Osteoblast (primary cell): ENCODE measurements at regions not wholly inside any gene's neighbourhood (a gene's known extent, or its start where the extent isn't known, plus 50 kb on each side); places are given as distances from the start of the nearest gene placed in this dataset.

Source experiments
- DNase-seq: peaks from one replicate; pipeline ENCODE4 v3.0.0; 2011; ENCODE audit warnings: low spot score, mixed read lengths; ENCODE audit not compliant: insufficient read length; ENCODE audit errors: missing footprints
- H2AFZ ChIP-seq: 2 replicates; pipeline ENCODE4 v1.6.0; 2011; ENCODE audit warnings: mild to moderate bottlenecking, low read length
- H3K27ac ChIP-seq: 2 replicates; pipeline ENCODE4 v1.5.1; 2011; ENCODE audit warnings: mild to moderate bottlenecking, low read depth, low read length, moderate library complexity
- H3K27me3 ChIP-seq: 2 replicates; pipeline ENCODE4 v1.6.0; 2012; ENCODE audit warnings: mild to moderate bottlenecking, control low read depth, inconsistent platforms, low read length, moderate library complexity; ENCODE audit not compliant: insufficient read depth
- H3K36me3 ChIP-seq: 2 replicates; pipeline ENCODE4 v1.5.1; 2011; ENCODE audit warnings: mild to moderate bottlenecking, low read length, control low read depth, moderate library complexity; ENCODE audit not compliant: insufficient read depth
- H3K4me1 ChIP-seq: 2 replicates; pipeline ENCODE4 v1.5.1; 2011; ENCODE audit warnings: mild to moderate bottlenecking, low read length, control low read depth, moderate library complexity; ENCODE audit not compliant: insufficient read depth
- H3K4me2 ChIP-seq: 2 replicates; pipeline ENCODE4 v1.6.0; 2011; ENCODE audit warnings: mild to moderate bottlenecking, low read length; ENCODE audit not compliant: insufficient read depth
- H3K4me3 ChIP-seq: fragments of 200-600 bp; sonication (generic); 3 replicates; pipeline ENCODE4 v1.5.1; 2012; ENCODE audit warnings: mild to moderate bottlenecking, low read length, inconsistent platforms; ENCODE audit not compliant: insufficient read depth
- H3K79me2 ChIP-seq: 2 replicates; pipeline ENCODE4 v1.6.0; 2012; ENCODE audit warnings: mild to moderate bottlenecking, low read length, control low read depth, inconsistent platforms; ENCODE audit not compliant: insufficient read depth
- H3K9me3 ChIP-seq: 2 replicates; pipeline ENCODE4 v1.5.1; 2011; ENCODE audit warnings: low read depth, low read length, control low read depth
- H4K20me1 ChIP-seq: 2 replicates; pipeline ENCODE4 v1.6.0; 2012; ENCODE audit warnings: mild to moderate bottlenecking, low read length, control low read depth; ENCODE audit not compliant: insufficient read depth
- CTCF ChIP-seq: IDR thresholded peaks from 2 replicates; pipeline ENCODE4 v1.5.1; 2011; ENCODE audit warnings: mild to moderate bottlenecking, low read depth, low read length, moderate library complexity; ENCODE audit errors: extremely low read depth

GRCh38 chr12:41681898-41682297, 462.8 kb downstream of the GXYLT1 start:
- DNase-seq: no peak
- H3K36me3 ChIP-seq: no peaks in the 10 kb centered on the region
- H3K27me3 ChIP-seq: no peaks in the 10 kb centered on the region
- no peaks in the 10 kb centered on the region for H3K79me2 ChIP-seq
- no peaks in the 10 kb centered on the region for H3K9me3 ChIP-seq
- no peaks in the 10 kb centered on the region for H3K4me1 ChIP-seq
- no peak overlapping the region for H3K4me2 ChIP-seq
- no peak overlapping the region for H3K27ac ChIP-seq
- H2AFZ ChIP-seq: no peak overlapping the region
- H4K20me1 ChIP-seq: no peaks in the 10 kb centered on the region
- no peak for TF ChIP-seq CTCF
- no peak overlapping the region for H3K4me3 ChIP-seq

GRCh38 chr12:41680155-41680554, 464.5 kb downstream of the GXYLT1 start:
- no peak for DNase-seq
- H2AFZ ChIP-seq: no peak overlapping the region
- no peak overlapping the region for H3K27ac ChIP-seq
- no peaks in the 10 kb centered on the region for H3K4me1 ChIP-seq
- H3K9me3 ChIP-seq: no peaks in the 10 kb centered on the region
- no peak overlapping the region for H3K4me3 ChIP-seq
- no peak for TF ChIP-seq CTCF
- no peaks in the 10 kb centered on the region for H3K79me2 ChIP-seq
- H4K20me1 ChIP-seq: no peaks in the 10 kb centered on the region
- H3K4me2 ChIP-seq: no peak overlapping the region
- H3K36me3 ChIP-seq: no peaks in the 10 kb centered on the region
- no peaks in the 10 kb centered on the region for H3K27me3 ChIP-seq

GRCh38 chr12:41663598-41664265, 475.6 kb downstream of the PDZRN4 start:
- Histone ChIP-seq H3K4me2 (no peak overlapping the region), H3K9me3 (no peaks in the 10 kb centered on the region), H2AFZ (no peak overlapping the region), H3K79me2 (no peaks in the 10 kb centered on the region), H3K36me3 (no peaks in the 10 kb centered on the region), H4K20me1 (no peaks in the 10 kb centered on the region), H3K27me3 (no peaks in the 10 kb centered on the region), H3K4me1 (no peaks in the 10 kb centered on the region), H3K4me3 (no peak overlapping the region), H3K27ac (no peak overlapping the region)
- no peak for DNase-seq
- no peak for TF ChIP-seq CTCF

- Histone ChIP-seq H3K4me2 (no peak overlapping the region), H4K20me1 (no peaks in the 10 kb centered on the region), H2AFZ (no peak overlapping the region), H3K4me3 (no peak overlapping the region), H3K4me1 (no peaks in the 10 kb centered on the region), H3K79me2 (no peaks in the 10 kb centered on the region), H3K9me3 (peaks cover 2% of the 10 kb centered on the region), H3K27ac (no peak overlapping the region), H3K27me3 (no peaks in the 10 kb centered on the region), H3K36me3 (no peaks in the 10 kb centered on the region)
- no peak for TF ChIP-seq CTCF
- no peak for DNase-seq
These were observed 473.1 kb downstream of the PDZRN4 start for GRCh38 chr12:41661141-41661765.
